Lower lobe of right lung (tissue), 2 donors: ENCODE measurements at regions not wholly inside any gene's neighbourhood (a gene's known extent, or its start where the extent isn't known, plus 50 kb on each side); places are given as distances from the start of the nearest gene placed in this dataset.

Experiments used
- ATAC-seq, 2 donors: fragments of 200-7000 bp; cut with Tn5 transposase; one replicate each; pipeline ENCODE4 v1.9.1; 2020 to 2022; ENCODE audit warnings: mild to moderate bottlenecking in 2 of 2, moderate library complexity in 2 of 2
- DNase-seq: peaks from one replicate; pipeline ENCODE4 v3.0.0-alpha.2; 2020
- H3K27ac ChIP-seq: fragments of 200-600 bp; one replicate; pipeline ENCODE4 v1.8.0; 2022
- H3K27me3 ChIP-seq: fragments of 200-600 bp; one replicate; pipeline ENCODE4 v1.8.0; 2022; ENCODE audit warnings: low read depth
- H3K36me3 ChIP-seq: fragments of 200-600 bp; one replicate; pipeline ENCODE4 v1.8.0; 2022; ENCODE audit warnings: mild to moderate bottlenecking
- H3K4me1 ChIP-seq: fragments of 200-600 bp; one replicate; pipeline ENCODE4 v1.8.0; 2022
- H3K4me3 ChIP-seq: fragments of 200-600 bp; one replicate; pipeline ENCODE4 v1.8.0; 2022; ENCODE audit warnings: mild to moderate bottlenecking
- H3K9me3 ChIP-seq: fragments of 200-600 bp; one replicate; pipeline ENCODE4 v1.8.0; 2022
- intact Hi-C: fragments of 100-400 bp; cut with DNase I; formaldehyde crosslinking; loops from one replicate; pipeline ENCODE4 v1.11.0; 2022
- TF ChIP-seq, protein P1 (sequence below): fragments of 200-600 bp; IDR thresholded peaks from one replicate; pipeline ENCODE4 v1.8.0; 2022; ENCODE audit warnings: antibody characterized with exemption, mild to moderate bottlenecking
- donor health status: DM: no; HTN: yes; CAD: no; lungs with severe emphysema.

DNA sequence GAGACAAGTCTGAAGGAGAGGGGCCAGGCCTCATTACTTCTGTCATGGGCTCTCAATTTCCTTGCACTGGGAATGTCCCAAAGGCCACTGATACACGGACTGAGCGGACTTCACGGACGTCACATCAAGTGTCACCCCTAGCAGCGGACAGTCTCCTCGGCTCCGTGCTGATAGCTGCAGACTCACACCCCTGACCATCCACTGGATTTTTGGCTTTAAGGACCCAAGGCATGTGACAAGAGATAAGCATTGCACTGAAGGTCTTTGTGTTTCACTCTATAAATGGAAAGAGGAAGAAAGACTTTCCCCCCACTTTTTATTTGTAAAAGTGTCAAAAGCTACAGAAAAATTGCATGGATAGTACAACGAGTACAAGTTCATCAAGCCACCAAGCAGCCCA, 200.4 kb upstream of the FGGY start:
- DNase-seq = no peak
- Histone ChIP-seq H3K36me3 (no peaks in the 10 kb centered on the region), H3K27ac (no peak overlapping the region), H3K4me3 (no peak overlapping the region), H3K9me3 (no peaks in the 10 kb centered on the region), H3K4me1 (no peaks in the 10 kb centered on the region), H3K27me3 (no peaks in the 10 kb centered on the region)
- intact Hi-C loops = no loop called here
- ATAC-seq = no peak
- TF ChIP-seq, protein P1, sequence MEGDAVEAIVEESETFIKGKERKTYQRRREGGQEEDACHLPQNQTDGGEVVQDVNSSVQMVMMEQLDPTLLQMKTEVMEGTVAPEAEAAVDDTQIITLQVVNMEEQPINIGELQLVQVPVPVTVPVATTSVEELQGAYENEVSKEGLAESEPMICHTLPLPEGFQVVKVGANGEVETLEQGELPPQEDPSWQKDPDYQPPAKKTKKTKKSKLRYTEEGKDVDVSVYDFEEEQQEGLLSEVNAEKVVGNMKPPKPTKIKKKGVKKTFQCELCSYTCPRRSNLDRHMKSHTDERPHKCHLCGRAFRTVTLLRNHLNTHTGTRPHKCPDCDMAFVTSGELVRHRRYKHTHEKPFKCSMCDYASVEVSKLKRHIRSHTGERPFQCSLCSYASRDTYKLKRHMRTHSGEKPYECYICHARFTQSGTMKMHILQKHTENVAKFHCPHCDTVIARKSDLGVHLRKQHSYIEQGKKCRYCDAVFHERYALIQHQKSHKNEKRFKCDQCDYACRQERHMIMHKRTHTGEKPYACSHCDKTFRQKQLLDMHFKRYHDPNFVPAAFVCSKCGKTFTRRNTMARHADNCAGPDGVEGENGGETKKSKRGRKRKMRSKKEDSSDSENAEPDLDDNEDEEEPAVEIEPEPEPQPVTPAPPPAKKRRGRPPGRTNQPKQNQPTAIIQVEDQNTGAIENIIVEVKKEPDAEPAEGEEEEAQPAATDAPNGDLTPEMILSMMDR = no peak

DNA sequence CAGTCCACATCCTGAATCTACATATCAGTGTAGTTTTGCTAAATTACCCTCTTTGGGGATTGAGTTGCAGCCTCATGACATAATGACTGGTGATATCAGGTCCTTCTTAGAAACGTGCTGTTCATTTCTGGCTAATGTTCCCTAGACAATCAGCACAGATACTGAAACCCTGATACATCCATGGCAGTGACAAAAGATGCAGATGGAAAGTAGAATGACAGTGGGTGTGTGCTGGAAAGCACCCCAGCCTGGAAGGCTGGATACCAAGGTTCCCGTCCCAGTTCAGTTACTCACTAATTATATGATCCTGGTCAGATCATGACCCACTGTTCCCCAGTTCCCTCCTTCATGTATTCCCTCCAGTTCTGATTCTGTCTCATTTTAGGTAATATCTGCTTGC, 198.2 kb upstream of the FGGY start:
- no peak for DNase-seq
- Histone ChIP-seq H3K36me3 (no peaks in the 10 kb centered on the region), H3K4me1 (no peaks in the 10 kb centered on the region), H3K4me3 (no peak overlapping the region), H3K27ac (no peak overlapping the region), H3K27me3 (no peaks in the 10 kb centered on the region), H3K9me3 (no peaks in the 10 kb centered on the region)
- intact Hi-C loops = no loop called here
- TF ChIP-seq, protein P1 = no peak
- ATAC-seq = no peak

DNA sequence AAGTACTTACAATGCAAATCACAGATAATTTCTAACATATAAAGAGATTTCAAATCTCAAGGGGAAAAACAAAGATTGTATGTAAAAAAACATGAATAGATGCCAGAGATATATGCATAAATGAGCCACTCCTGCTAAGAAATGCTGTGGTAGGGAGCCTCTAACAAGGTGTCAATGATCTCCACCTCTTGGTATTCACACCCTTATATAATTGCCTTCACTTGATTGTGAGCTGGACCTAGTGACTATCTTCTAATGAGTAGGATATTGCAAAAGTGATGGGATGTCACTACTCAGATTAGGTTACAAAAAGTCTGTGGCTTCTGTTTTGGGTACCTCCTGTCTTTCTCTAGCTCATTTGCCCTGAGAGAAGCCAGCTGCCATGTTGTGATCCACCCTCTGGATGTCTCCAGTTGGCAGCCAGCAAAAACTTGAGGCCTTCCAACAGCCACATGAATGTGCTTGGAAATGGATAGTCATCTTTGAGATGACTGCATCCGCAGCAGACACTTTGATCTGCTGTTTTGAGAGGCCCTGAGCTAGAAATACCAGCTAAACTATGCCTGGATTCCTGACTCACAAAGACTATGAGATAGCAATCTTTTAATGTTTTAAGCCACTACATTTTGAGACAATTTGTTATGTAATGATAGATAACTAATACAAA, 196.1 kb upstream of the FGGY start:
- no peak for DNase-seq

DNA sequence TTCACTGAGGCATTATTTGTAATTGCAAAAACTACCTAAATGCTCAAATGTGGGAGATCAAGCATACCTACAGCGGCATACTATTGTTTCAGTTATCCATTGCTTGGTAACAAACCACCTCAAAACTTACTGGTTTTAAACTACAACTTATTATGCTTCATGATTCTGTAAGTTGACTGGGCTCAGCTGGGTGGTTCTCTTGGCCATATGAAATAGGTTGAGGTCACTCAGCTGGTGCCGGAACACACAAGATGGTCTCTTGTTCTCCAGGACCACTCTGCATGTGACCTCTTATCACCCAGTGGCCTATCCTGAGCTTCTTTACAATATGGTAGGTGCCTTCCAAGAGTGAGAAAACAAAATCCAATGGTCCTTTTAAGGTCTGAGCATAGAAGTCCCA, 195.4 kb upstream of the FGGY start:
- Histone ChIP-seq H3K27me3 (no peaks in the 10 kb centered on the region), H3K4me3 (no peak overlapping the region), H3K9me3 (no peaks in the 10 kb centered on the region), H3K4me1 (no peaks in the 10 kb centered on the region), H3K27ac (no peak overlapping the region), H3K36me3 (no peaks in the 10 kb centered on the region)
- DNase-seq (no peak), ATAC-seq (no peak)
- TF ChIP-seq, protein P1 = no peak
- intact Hi-C loops = no loop called here

More for the DNA sequence above, 196.1 kb upstream of the FGGY start:
- TF ChIP-seq, protein P1 = no peak
- no peak overlapping the region for H3K27ac ChIP-seq
- no peaks in the 10 kb centered on the region for H3K36me3 ChIP-seq
- no peaks in the 10 kb centered on the region for H3K9me3 ChIP-seq
- intact Hi-C loops = no loop called here
- ATAC-seq = no peak
- no peak overlapping the region for H3K4me3 ChIP-seq
- H3K27me3 ChIP-seq = no peaks in the 10 kb centered on the region
- H3K4me1 ChIP-seq = no peaks in the 10 kb centered on the region

DNA sequence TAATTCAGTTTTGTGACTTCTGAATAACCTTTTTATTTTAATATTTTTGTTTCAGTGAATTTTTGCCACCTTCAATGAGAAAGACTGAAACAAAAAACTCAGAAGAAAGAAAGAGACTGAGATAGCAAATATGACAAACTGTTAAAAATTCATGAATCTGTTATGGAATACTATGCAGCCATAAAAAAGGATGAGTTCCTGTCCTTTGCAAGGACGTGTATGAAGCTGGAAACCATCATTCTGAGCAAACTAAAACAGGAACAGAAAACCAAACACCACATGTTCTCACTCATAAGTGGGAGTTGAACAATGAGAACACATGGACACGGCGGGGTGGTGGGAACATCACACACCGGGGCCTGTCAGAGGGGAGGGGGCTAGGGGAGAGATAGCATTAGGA, 193.4 kb upstream of the FGGY start:
- H3K27me3 ChIP-seq = no peaks in the 10 kb centered on the region
- TF ChIP-seq, protein P1 = no peak
- no peaks in the 10 kb centered on the region for H3K4me1 ChIP-seq
- H3K9me3 ChIP-seq = no peaks in the 10 kb centered on the region
- intact Hi-C loops = no loop called here
- no peak overlapping the region for H3K4me3 ChIP-seq
- ATAC-seq = no peak
- DNase-seq = no peak
- no peaks in the 10 kb centered on the region for H3K36me3 ChIP-seq
- H3K27ac ChIP-seq = no peak overlapping the region
